Loucy (cell line): ENCODE measurements at regions not wholly inside any gene's neighbourhood (a gene's known extent, or its start where the extent isn't known, plus 50 kb on each side); places are given as distances from the start of the nearest gene placed in this dataset.

Experiments used
- EZH2phosphoT487 ChIP-seq: fragments of 200-600 bp; IDR thresholded peaks from 2 replicates; pipeline ENCODE4 v1.6.1; 2018; ENCODE audit warnings: antibody characterized with exemption, mild to moderate bottlenecking, moderate library complexity, borderline replicate concordance
- TF ChIP-seq, protein P1 (sequence below): fragments of 200-600 bp; sonication (generic); conservative IDR thresholded peaks from 2 replicates; pipeline ENCODE4 v1.5.1; 2014; ENCODE audit warnings: mild to moderate bottlenecking, antibody characterized with exemption, low read length

DNA sequence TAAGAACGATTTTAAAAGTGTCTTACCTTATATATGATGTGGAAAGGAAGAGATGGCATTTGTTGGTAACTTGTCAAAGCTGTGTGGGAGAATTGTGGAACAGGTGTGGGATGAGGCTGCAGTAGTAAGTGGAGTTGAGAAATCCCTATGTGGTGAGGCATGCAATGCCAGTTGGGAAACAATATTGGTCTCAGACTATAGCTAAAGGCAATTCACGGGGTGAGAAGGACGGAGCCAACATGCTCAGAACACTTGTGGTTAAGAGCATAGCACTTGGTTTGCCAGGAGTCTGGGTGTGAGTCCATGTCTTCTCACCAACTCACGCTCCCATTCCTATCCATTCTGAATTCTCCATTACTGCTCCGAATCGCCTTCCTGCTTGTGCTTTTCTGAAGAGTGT is 615.6 kb upstream of the ADAMTS9 start:
- TF ChIP-seq EZH2phosphoT487: no peak
- TF ChIP-seq, protein P1, sequence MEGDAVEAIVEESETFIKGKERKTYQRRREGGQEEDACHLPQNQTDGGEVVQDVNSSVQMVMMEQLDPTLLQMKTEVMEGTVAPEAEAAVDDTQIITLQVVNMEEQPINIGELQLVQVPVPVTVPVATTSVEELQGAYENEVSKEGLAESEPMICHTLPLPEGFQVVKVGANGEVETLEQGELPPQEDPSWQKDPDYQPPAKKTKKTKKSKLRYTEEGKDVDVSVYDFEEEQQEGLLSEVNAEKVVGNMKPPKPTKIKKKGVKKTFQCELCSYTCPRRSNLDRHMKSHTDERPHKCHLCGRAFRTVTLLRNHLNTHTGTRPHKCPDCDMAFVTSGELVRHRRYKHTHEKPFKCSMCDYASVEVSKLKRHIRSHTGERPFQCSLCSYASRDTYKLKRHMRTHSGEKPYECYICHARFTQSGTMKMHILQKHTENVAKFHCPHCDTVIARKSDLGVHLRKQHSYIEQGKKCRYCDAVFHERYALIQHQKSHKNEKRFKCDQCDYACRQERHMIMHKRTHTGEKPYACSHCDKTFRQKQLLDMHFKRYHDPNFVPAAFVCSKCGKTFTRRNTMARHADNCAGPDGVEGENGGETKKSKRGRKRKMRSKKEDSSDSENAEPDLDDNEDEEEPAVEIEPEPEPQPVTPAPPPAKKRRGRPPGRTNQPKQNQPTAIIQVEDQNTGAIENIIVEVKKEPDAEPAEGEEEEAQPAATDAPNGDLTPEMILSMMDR: no peak
